ENCODE measurements at regions not wholly inside any gene's neighbourhood (a gene's known extent, or its start where the extent isn't known, plus 50 kb on each side); places are given as distances from the start of the nearest gene placed in this dataset.

DNA sequence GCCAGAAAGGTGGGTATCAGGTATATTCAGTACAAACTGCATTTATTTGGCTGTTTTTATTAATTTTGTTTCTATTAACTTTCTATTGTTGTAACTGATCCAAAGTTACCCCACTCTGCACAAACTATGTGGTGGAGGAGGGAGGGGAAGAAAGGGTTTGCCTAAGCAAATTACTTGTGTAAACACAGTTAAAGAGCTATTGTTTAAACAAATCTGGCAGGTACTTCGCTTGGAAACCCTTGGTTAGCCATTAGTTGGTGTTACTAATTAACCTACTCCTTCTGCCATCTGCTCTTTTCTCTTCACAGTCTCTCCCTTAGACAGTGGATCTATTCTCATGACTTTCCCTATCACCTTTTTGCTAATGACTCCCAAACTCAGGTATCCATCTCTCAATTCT lies 328.4 kb upstream of the NECTIN3 start:
- no peak for DNase-seq (ENCODE audit: low read depth)
- TF ChIP-seq, protein P1, sequence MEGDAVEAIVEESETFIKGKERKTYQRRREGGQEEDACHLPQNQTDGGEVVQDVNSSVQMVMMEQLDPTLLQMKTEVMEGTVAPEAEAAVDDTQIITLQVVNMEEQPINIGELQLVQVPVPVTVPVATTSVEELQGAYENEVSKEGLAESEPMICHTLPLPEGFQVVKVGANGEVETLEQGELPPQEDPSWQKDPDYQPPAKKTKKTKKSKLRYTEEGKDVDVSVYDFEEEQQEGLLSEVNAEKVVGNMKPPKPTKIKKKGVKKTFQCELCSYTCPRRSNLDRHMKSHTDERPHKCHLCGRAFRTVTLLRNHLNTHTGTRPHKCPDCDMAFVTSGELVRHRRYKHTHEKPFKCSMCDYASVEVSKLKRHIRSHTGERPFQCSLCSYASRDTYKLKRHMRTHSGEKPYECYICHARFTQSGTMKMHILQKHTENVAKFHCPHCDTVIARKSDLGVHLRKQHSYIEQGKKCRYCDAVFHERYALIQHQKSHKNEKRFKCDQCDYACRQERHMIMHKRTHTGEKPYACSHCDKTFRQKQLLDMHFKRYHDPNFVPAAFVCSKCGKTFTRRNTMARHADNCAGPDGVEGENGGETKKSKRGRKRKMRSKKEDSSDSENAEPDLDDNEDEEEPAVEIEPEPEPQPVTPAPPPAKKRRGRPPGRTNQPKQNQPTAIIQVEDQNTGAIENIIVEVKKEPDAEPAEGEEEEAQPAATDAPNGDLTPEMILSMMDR (IDR thresholded peaks at IDR 0.05; ENCODE audit: insufficient read depth, low read depth, low read length): no peak
- no peak overlapping the region for H3K4me3 ChIP-seq (ENCODE audit: low read depth, low read length)

DNA sequence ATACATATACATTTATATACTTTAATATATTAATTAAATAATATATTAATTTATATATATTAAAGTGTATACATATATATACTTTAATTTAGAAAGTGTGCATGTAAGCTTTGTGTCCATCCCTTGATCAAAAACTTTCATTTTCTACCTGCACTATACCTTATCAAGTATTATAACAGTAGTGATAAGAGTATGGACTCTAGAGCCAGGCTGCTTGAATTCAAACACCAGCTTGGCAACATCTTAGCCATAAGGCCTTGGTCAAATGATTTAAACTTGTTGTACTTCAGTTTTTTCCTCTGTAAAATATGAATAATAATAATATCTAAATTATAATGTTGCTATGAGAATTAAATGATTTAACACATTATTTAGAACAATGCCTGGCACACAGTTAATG lies 327.6 kb upstream of the NECTIN3 start:
- TF ChIP-seq, protein P1 (IDR thresholded peaks at IDR 0.05; ENCODE audit: insufficient read depth, low read depth, low read length): no peak
- no peak for DNase-seq (ENCODE audit: low read depth)
- no peak overlapping the region for H3K4me3 ChIP-seq (ENCODE audit: low read depth, low read length)

DNA sequence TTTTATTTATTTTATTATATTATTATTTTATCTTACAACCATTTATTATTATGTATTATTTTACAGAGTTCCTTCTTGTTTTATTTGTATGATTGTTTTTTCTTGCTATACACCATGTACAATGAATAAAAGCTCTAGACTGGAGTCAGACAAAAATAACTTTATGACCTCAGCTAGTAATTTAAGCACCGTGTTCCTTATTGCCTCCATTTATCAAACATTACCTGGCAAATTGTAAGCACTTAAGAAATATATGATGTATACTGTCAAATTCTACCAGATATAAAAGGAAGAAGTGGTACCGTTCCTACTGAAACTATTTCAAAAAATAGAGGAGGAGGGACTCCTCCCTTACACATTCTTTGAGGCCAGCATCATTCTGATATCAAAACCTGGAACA lies 326.9 kb upstream of the NECTIN3 start:
- H3K4me3 ChIP-seq (ENCODE audit: low read depth, low read length): no peak overlapping the region
- DNase-seq (ENCODE audit: low read depth): no peak
- TF ChIP-seq, protein P1 (IDR thresholded peaks at IDR 0.05; ENCODE audit: insufficient read depth, low read depth, low read length): no peak

DNA sequence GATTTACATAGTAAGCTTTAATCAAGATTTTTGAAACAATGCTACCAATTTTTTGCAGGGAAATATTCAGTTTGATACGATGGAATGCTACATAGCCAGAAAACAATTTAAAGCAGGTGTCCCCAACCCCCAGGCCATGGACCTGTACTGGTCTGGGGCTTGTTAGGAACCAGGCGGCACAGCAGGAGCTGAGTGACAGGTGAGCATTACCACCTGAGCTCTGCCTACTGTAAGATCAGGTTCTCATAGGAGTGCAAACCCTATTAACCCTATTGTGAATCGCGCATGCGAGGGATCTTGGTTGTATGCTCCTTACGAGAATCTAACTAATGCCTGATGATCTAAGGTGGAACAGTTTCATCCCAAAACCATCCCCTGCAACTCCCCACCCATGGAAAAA lies 322.6 kb upstream of the NECTIN3 start:
- TF ChIP-seq, protein P1 (IDR thresholded peaks at IDR 0.05; ENCODE audit: insufficient read depth, low read depth, low read length): no peak

DNA sequence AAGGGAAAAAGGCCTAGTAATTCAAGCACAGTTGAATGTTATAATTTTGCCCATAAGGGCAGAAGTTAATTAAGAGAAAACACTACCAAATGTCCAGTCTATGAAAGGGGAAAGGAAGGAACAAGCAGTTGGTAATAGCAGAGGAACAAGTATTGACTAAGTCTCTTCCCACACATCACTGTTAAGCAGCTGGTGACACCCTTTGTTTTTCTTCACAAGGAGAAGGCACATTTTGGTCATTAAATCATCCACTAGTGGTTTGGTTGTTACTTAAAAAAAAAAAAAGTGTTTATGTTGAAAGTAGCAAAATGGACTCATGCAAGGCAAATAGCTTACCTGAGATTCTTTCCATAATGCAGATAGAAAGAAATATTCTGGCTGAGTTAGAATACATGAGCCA lies 321.4 kb upstream of the NECTIN3 start:
- no peak overlapping the region for H3K4me3 ChIP-seq (ENCODE audit: low read depth, low read length)
- TF ChIP-seq, protein P1 (IDR thresholded peaks at IDR 0.05; ENCODE audit: insufficient read depth, low read depth, low read length): no peak
- no peak for DNase-seq (ENCODE audit: low read depth)

More for the DNA sequence above, 322.6 kb upstream of the NECTIN3 start:
- no peak overlapping the region for H3K4me3 ChIP-seq (ENCODE audit: low read depth, low read length)
- DNase-seq (ENCODE audit: low read depth): no peak

DNA sequence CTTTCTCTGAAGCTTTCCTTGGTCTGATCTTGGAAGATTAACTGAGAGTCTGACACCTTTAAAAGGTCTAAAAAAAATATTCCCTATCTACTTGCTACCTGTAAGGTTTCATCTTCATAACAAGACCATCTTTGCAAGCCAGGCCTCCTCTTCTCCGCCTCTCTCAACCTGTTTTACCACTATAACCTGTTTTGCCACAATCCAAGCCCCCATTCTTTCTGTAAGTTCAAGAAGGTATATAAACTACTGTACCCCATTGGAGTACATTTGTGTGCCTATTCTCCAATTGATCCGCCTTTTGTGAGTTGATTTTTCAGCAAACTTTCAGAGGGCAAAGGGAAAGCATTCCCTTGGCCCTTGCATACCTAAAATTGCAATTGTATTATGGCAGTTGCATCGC lies 319.3 kb upstream of the NECTIN3 start:
- H3K4me3 ChIP-seq (ENCODE audit: low read depth, low read length): no peak overlapping the region
- DNase-seq (ENCODE audit: low read depth): no peak
- TF ChIP-seq, protein P1 (IDR thresholded peaks at IDR 0.05; ENCODE audit: insufficient read depth, low read depth, low read length): no peak

DNA sequence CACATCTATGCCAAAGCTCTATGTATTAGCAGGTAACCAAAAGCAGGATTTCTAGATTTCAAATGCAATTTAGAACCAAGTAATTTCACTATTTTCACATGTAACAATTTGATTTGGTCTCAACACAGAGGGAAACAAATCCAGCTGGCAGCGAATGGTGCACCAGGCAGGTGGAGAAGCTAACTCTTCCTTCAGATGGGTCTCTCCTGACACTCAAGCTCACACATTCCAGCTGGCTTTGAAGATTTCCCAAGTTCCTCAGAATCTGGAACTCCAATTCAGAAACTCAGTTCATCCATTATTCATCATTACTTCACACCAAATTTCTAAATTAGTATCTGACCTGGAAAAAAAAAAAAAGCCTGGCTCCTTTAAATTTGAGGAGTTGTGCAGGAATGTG lies 318.1 kb upstream of the NECTIN3 start:
- DNase-seq (ENCODE audit: low read depth): no peak
- H3K4me3 ChIP-seq (ENCODE audit: low read depth, low read length): no peak overlapping the region
- TF ChIP-seq, protein P1 (IDR thresholded peaks at IDR 0.05; ENCODE audit: insufficient read depth, low read depth, low read length): no peak
